H9 (cell line): ENCODE measurements at regions not wholly inside any gene's neighbourhood (a gene's known extent, or its start where the extent isn't known, plus 50 kb on each side); places are given as distances from the start of the nearest gene placed in this dataset.
"Not testable (repeated sequence)": the region's sequence is repeated elsewhere in the genome, so short reads cannot be mapped to it uniquely, and the experiment has no call there.

ENCODE experiments used
- DNase-seq: peaks from one replicate; pipeline ENCODE4 v3.0.0-alpha.2; 2017
- H2AFZ ChIP-seq: one replicate; pipeline ENCODE4 v1.6.1; 2013; ENCODE audit warnings: mild to moderate bottlenecking, low read length, control low read depth, moderate library complexity
- H2AK5ac ChIP-seq: 2 replicates; pipeline ENCODE4 v1.6.1; 2013; ENCODE audit warnings: low read length, control low read depth, mixed read lengths; ENCODE audit not compliant: insufficient read length
- H2BK120ac ChIP-seq: one replicate; pipeline ENCODE4 v1.6.1; 2013; ENCODE audit warnings: low read depth, mild to moderate bottlenecking, low read length, control low read depth, inconsistent platforms; ENCODE audit not compliant: poor library complexity, severe bottlenecking
- H2BK12ac ChIP-seq: 2 replicates; pipeline ENCODE4 v1.6.1; 2013; ENCODE audit warnings: low read length, control low read depth, mixed read lengths, low read depth; ENCODE audit not compliant: insufficient read length
- H2BK15ac ChIP-seq: 2 replicates; pipeline ENCODE4 v1.6.1; 2013; ENCODE audit warnings: low read depth, low read length, control low read depth
- H2BK20ac ChIP-seq: one replicate; pipeline ENCODE4 v1.6.1; 2013; ENCODE audit warnings: low read depth, mild to moderate bottlenecking, low read length, control low read depth, inconsistent platforms; ENCODE audit not compliant: poor library complexity, severe bottlenecking
- H2BK5ac ChIP-seq: 2 replicates; pipeline ENCODE4 v1.6.1; 2013; ENCODE audit warnings: low read length, control low read depth, mixed read lengths; ENCODE audit not compliant: insufficient read length
- H3K14ac ChIP-seq: 2 replicates; pipeline ENCODE4 v1.6.1; 2013; ENCODE audit warnings: low read length, control low read depth; ENCODE audit not compliant: insufficient read depth
- H3K18ac ChIP-seq: 2 replicates; pipeline ENCODE4 v1.6.1; 2013; ENCODE audit warnings: low read depth, mild to moderate bottlenecking, mixed read lengths, low read length, control low read depth; ENCODE audit not compliant: insufficient read length
- H3K23ac ChIP-seq: 2 replicates; pipeline ENCODE4 v1.6.1; 2013; ENCODE audit warnings: low read length, control low read depth, mixed read lengths, low read depth; ENCODE audit not compliant: insufficient read length
- H3K23me2 ChIP-seq: 2 replicates; pipeline ENCODE4 v1.6.1; 2013; ENCODE audit warnings: low read depth, mild to moderate bottlenecking, mixed read lengths, low read length, control low read depth; ENCODE audit not compliant: insufficient read length, poor library complexity, severe bottlenecking
- H3K27ac ChIP-seq: 2 replicates; pipeline ENCODE4 v1.5.1; 2013; ENCODE audit warnings: low read length, control low read depth, mixed read lengths, low read depth; ENCODE audit not compliant: insufficient read length
- H3K27me3 ChIP-seq: 2 replicates; pipeline ENCODE4 v1.6.1; 2013; ENCODE audit warnings: low read length, control low read depth, inconsistent platforms; ENCODE audit not compliant: insufficient read depth
- H3K4ac ChIP-seq: 2 replicates; pipeline ENCODE4 v1.6.1; 2013; ENCODE audit warnings: low read depth, mild to moderate bottlenecking, control low read depth, inconsistent platforms, low read length, moderate library complexity
- H3K4me1 ChIP-seq: 2 replicates; pipeline ENCODE4 v1.6.1; 2013; ENCODE audit warnings: low read length, control low read depth, inconsistent platforms; ENCODE audit not compliant: insufficient read depth
- H3K4me2 ChIP-seq: 2 replicates; pipeline ENCODE4 v1.6.1; 2013; ENCODE audit warnings: low read length, control low read depth, mixed read lengths; ENCODE audit not compliant: insufficient read length, insufficient read depth
- H3K56ac ChIP-seq: 2 replicates; pipeline ENCODE4 v1.6.1; 2013; ENCODE audit warnings: low read depth, mild to moderate bottlenecking, mixed read lengths, low read length, control low read depth; ENCODE audit not compliant: insufficient read length
- H3K79me1 ChIP-seq: 2 replicates; pipeline ENCODE4 v1.6.1; 2013; ENCODE audit warnings: low read depth, mild to moderate bottlenecking, moderate library complexity, low read length, control low read depth, inconsistent platforms; ENCODE audit not compliant: insufficient read depth, poor library complexity, severe bottlenecking
- H3K79me2 ChIP-seq: 2 replicates; pipeline ENCODE4 v1.6.1; 2013; ENCODE audit warnings: low read length, control low read depth, inconsistent platforms; ENCODE audit not compliant: insufficient read depth
- H3K9ac ChIP-seq: 2 replicates; pipeline ENCODE4 v1.6.1; 2013; ENCODE audit warnings: low read length, control low read depth, mixed read lengths; ENCODE audit not compliant: insufficient read length; ENCODE audit errors: extremely low read depth
- H3K9me3 ChIP-seq: one replicate; pipeline ENCODE4 v1.6.1; 2013; ENCODE audit warnings: low read depth, low read length, inconsistent platforms; ENCODE audit not compliant: control insufficient read depth
- H3T11ph ChIP-seq: one replicate; pipeline ENCODE4 v1.6.1; 2013; ENCODE audit warnings: mild to moderate bottlenecking, low read length, control low read depth, inconsistent platforms
- H4K20me1 ChIP-seq: one replicate; pipeline ENCODE4 v1.6.1; 2013; ENCODE audit not compliant: control insufficient read depth, insufficient read length, insufficient read depth
- H4K5ac ChIP-seq: 2 replicates; pipeline ENCODE4 v1.6.1; 2013; ENCODE audit warnings: low read depth, mild to moderate bottlenecking, mixed read lengths, low read length, control low read depth; ENCODE audit not compliant: insufficient read length
- H4K8ac ChIP-seq: replicated peaks from 2 replicates; pipeline ENCODE4 v1.6.1; 2013; ENCODE audit warnings: low read length, control low read depth, mixed read lengths, low read depth; ENCODE audit not compliant: insufficient read length
- H4K91ac ChIP-seq: 2 replicates; pipeline ENCODE4 v1.6.1; 2013; ENCODE audit warnings: low read depth, mild to moderate bottlenecking, moderate library complexity, mixed read lengths, low read length, control low read depth; ENCODE audit not compliant: insufficient read length
- H3K27ac Mint-ChIP-seq, 3 experiments: 2 replicates in 2 of 3; 3 replicates in 1 of 3; pipeline ENCODE4 v1.8.0; 2020 to 2021; ENCODE audit warnings: mixed read lengths in 3 of 3, mild to moderate bottlenecking in 1 of 3, moderate library complexity in 1 of 3
- H3K27me3 Mint-ChIP-seq: 2 replicates; pipeline ENCODE4 v1.8.0; 2021; ENCODE audit warnings: low read depth, mild to moderate bottlenecking, moderate library complexity, mixed read lengths
- H3K36me3 Mint-ChIP-seq, 3 experiments: 2 replicates in 2 of 3; 3 replicates in 1 of 3; pipeline ENCODE4 v1.8.0; 2020 to 2021; ENCODE audit warnings: low read depth in 3 of 3, mixed read lengths in 3 of 3; ENCODE audit not compliant: insufficient read depth in 1 of 3
- H3K4me1 Mint-ChIP-seq, 2 experiments: 2 replicates each; pipeline ENCODE4 v1.8.0; 2020; ENCODE audit warnings: mixed read lengths in 2 of 2
- H3K4me3 Mint-ChIP-seq, 2 experiments: 2 replicates in 1 of 2; 3 replicates in 1 of 2; pipeline ENCODE4 v1.8.0; 2020 to 2021; ENCODE audit warnings: mild to moderate bottlenecking in 2 of 2, mixed read lengths in 2 of 2, moderate library complexity in 1 of 2
- H3K9me3 Mint-ChIP-seq, 2 experiments: 2 replicates in 1 of 2; 3 replicates in 1 of 2; pipeline ENCODE4 v1.8.0; 2020; ENCODE audit warnings: mild to moderate bottlenecking in 2 of 2, mixed read lengths in 2 of 2, moderate library complexity in 1 of 2
- WGBS: extraction: QIAGEN DNeasy Blood & Tissue Kit; methylation state at CpG from one replicate; pipeline ENCODE4 v1.1.7; 2013; ENCODE audit warnings: missing lambda C conversion rate, low lambda C conversion rate, mixed read lengths; ENCODE audit not compliant: insufficient read length; ENCODE audit errors: extremely low coverage; 5-methylcytosine and 5-hydroxymethylcytosine counted together

DNA sequence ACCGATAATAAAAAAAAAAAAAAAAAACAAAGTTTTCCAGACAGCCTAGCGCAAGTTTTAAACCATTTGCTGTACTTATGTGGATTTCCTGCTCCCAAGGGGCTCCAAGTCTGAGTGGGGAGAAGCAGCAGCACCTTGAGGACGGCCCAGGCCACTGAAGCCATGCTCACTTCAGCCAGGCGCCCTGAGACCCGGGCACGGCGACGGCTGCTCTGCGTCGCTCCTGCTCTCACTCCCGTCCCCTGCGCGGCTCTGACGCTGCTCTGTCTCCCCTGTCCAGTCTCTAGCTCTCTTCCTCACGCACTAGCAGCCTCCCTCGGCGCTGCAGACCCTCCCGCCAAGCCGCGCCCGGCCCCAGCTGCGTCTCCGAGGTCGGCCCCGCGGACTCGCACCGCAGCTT is 67.3 kb upstream of the SPATA31A5 start:
- not testable (repeated sequence) for H3K4me1 Mint-ChIP-seq, H3K18ac ChIP-seq, H3K14ac ChIP-seq, H3K27ac Mint-ChIP-seq, H3K27me3 ChIP-seq, H2BK20ac ChIP-seq, H3K9me3 Mint-ChIP-seq, H3K9me3 ChIP-seq, H2AK5ac ChIP-seq, H3K36me3 Mint-ChIP-seq, H2AFZ ChIP-seq, H3K56ac ChIP-seq, H4K8ac ChIP-seq, H3K27me3 Mint-ChIP-seq, H3K23ac ChIP-seq, DNase-seq, H3K23me2 ChIP-seq, H2BK120ac ChIP-seq, H4K5ac ChIP-seq, H4K91ac ChIP-seq, H3K4me2 ChIP-seq, H2BK5ac ChIP-seq, H3T11ph ChIP-seq, H3K9ac ChIP-seq, H3K79me1 ChIP-seq, H3K4ac ChIP-seq, H4K20me1 ChIP-seq, H2BK15ac ChIP-seq, H3K79me2 ChIP-seq, H3K27ac ChIP-seq, H3K4me1 ChIP-seq, H2BK12ac ChIP-seq
- no CpG with 5 or more reads among the region's 28 CpGs for WGBS
- peak overlapping the region in 1 of 2 experiments; percentile 30; a peak in 2 of 5 replicates for H3K4me3 Mint-ChIP-seq
